Heart left ventricle (tissue), 13 donors: ENCODE measurements at regions not wholly inside any gene's neighbourhood (a gene's known extent, or its start where the extent isn't known, plus 50 kb on each side); places are given as distances from the start of the nearest gene placed in this dataset.

Experiments used
- CTCF ChIP-seq, 12 donors: fragments of 200-600 bp; sonication (generic) in 4 of 12; IDR thresholded peaks; one replicate each; pipeline versions ENCODE4 v1.5.0 to v1.8.0; 2018 to 2022; ENCODE audit warnings: antibody characterized with exemption in 12 of 12, mild to moderate bottlenecking in 5 of 12
- POLR2A ChIP-seq, 2 donors: fragments of 450-650 bp; IDR thresholded peaks; one replicate each; pipeline ENCODE4 v1.6.1; 2017; ENCODE audit warnings: antibody characterized with exemption in 2 of 2, mild to moderate bottlenecking in 2 of 2, moderate library complexity in 2 of 2
- donor health status: ischemic (EF 13 %, LVEDD 7.1; RV severe dilation, severe dysfunction).
- donor health status: DM: no; HTN: yes; CAD: no.
- donor health status: DM: no; HTN: no; CAD: no.
- donor health status: ischemic (EF 25% LVEDD 6.9; RV normal size, moderate dysfunction).
- donor health status: ischemic (EF 25% LVEDD 5.7; RV mildly dilated, moderate dysfunction).
- donor health status: ischemic (EF 35%, LVEDD 5.7; RV mildly dilated, moderate dysfunction).
- donor health status: nonischemic (EF 11% LVEDD 7.7; RV severe dilation, severe dysfunction).
- donor health status: DM: yes; HTN: yes; CAD: no.
- donor health status: PGD.
- donor health status: ischemic (EF 29% LVEDD 5.4; RV normal size, mild dysfunction).
- donor health status: nonischemic (EF 23%, LVEDD 6.1; RV moderate dilation, normal function).

GRCh38 chr2:53177327-53177726 is 590.3 kb upstream of the CHAC2 start:
- TF ChIP-seq CTCF (IDR thresholded peaks at IDR 0.05) (no peak), POLR2A (IDR thresholded peaks at IDR 0.05) (no peak)
